Mammary epithelial cell (primary cell): ENCODE measurements at regions not wholly inside any gene's neighbourhood (a gene's known extent, or its start where the extent isn't known, plus 50 kb on each side); places are given as distances from the start of the nearest gene placed in this dataset.

Experiments
- EZH2 ChIP-seq: IDR thresholded peaks from 2 replicates; pipeline ENCODE4 v1.6.1; 2012; ENCODE audit warnings: low read length, inconsistent platforms, borderline replicate concordance
- TF ChIP-seq, protein P1 (sequence below), 2 donors: IDR thresholded peaks in 1 of 2; conservative IDR thresholded peaks in 1 of 2; 2 replicates each; pipeline ENCODE4 v1.5.1; 2011 to 2012; ENCODE audit warnings: inconsistent platforms in 2 of 2, low read length in 2 of 2, mild to moderate bottlenecking in 2 of 2, control low read depth in 1 of 2, low read depth in 1 of 2; ENCODE audit not compliant: insufficient read depth in 1 of 2; ENCODE audit errors: extremely low read depth in 1 of 2

DNA sequence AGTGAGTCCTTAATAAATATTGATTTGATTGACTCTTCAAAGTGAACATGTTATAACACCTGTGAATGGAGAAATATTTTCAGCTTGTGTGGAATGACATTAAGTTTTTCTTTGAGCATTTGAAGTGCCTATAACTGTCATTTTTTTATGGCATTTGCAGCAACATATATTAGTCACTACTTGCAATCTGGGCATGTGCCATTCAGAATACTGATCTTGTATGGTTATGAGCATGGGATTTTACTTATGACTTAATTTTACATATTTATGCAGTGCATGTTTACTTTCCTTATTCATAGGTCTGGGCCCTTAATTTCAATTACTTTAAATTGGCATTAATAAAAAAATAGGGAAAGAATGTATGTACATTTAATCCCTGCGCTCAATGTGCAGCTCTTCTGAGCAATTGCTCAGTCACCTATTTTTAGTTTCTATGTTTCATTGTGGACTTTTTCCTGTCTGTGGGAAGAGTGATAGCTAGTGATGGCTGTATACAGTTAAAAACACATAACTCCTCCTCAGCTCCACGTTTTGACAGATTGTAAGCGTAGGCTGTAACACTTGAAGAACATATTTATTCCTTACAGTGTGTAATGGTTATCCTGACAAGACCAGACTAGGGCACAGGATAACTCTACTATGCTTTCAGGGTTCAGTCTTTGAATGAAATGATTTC lies 339.6 kb downstream of the SNAPC1 start:
- TF ChIP-seq, protein P1, sequence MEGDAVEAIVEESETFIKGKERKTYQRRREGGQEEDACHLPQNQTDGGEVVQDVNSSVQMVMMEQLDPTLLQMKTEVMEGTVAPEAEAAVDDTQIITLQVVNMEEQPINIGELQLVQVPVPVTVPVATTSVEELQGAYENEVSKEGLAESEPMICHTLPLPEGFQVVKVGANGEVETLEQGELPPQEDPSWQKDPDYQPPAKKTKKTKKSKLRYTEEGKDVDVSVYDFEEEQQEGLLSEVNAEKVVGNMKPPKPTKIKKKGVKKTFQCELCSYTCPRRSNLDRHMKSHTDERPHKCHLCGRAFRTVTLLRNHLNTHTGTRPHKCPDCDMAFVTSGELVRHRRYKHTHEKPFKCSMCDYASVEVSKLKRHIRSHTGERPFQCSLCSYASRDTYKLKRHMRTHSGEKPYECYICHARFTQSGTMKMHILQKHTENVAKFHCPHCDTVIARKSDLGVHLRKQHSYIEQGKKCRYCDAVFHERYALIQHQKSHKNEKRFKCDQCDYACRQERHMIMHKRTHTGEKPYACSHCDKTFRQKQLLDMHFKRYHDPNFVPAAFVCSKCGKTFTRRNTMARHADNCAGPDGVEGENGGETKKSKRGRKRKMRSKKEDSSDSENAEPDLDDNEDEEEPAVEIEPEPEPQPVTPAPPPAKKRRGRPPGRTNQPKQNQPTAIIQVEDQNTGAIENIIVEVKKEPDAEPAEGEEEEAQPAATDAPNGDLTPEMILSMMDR (conservative IDR thresholded peaks at IDR 0.05 in 1 of 2, IDR thresholded peaks at IDR 0.05 in 1 of 2; ENCODE audit: extremely low read depth in 1 of 2, insufficient read depth in 1 of 2, low read depth in 1 of 2, low read length in 2 of 2), result no peak
- TF ChIP-seq EZH2, result no peak
